HG03558 (cell line): ENCODE measurements at regions not wholly inside any gene's neighbourhood (a gene's known extent, or its start where the extent isn't known, plus 50 kb on each side); places are given as distances from the start of the nearest gene placed in this dataset.

ENCODE experiments used
- ATAC-seq: cut with Tn5 transposase; IDR thresholded peaks from one replicate; pipeline ENCODE4 v1.9.1; 2021; ENCODE audit warnings: moderate number of reproducible peaks; ENCODE audit not compliant: unreplicated experiment; ENCODE audit errors: extremely low read depth

DNA sequence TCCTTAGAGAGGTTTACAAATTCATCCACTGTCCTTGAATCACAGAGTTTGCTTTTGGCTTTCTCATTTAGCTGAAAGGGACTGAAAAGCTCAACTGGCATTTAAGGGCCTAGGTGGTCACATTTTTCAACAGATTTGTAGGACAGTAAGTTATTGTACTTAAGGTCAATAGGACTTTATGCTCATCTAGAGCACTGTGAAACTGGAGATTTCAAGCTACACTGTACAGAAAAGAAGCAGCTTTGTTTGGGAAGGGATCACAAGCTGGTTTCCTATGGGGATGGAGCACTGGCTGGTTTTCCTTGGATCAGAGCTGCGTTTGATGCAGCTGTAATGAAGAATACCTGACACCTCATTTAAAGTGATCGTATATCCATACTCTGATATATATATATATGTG, 482.7 kb downstream of the FBXO15 start:
- no peak for ATAC-seq

- no peak for ATAC-seq
Observed at GRCh38 chr18:73663581-73663980, 484.1 kb downstream of the FBXO15 start.

DNA sequence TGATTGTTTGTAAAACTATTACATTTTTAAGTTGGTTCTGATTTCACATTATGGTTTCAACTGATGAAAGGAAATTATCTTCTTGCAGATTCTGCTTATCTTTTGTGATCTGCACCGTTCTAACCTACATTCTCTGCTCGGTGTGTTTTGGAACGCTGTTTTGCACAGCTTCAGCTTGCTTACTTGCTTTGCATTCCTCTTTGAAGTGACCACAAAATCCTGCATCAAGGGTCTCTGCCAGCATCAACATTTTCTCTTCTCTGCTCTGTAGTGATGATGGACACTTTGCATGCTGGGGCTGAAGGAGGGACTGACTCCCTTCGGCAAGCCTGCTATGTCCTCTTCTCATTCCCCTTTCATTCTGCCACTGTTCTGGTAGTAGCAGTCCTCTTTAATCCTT, 485.2 kb downstream of the FBXO15 start:
- no peak for ATAC-seq

DNA sequence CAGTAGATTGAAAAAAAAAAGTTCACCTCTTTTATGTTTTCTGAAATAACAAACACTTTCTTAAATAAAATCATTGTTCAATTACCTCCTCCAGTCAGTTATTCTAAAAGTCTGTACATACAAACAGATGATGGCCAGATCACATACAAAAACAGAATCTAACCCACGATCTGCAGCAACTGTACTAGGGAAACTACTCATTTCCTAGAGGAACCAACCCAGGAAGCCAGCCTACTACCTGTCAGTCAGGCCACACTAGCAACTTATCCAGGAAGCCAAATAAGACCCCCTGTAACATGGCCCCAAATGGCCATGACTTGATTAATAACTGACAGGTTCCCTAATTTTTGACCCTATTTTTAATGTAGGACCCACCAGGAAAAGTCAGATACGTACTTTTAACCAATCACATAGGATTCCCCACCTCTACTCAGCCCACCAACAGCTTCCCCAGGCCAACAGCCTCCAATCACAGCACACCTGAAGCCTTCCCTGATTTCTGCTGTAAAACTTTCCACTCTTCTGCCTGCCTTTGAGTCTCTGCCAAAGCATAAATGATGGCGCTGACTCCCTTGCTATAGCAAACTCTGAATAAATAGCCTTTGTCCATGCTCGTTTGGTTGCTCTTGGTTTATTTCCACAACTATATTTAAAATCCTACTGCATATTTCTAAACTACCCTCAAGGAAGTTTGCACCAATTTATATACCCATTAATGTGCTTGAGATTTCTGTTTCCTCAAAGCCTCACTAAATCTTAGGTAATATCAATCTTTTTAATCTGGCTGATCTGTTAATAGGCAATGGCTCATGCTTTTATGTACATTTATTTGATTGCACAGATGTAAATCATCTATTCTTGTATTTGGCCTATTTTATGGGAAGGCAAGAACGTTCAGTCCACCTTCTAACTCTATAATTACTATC, 486.4 kb downstream of the FBXO15 start:
- ATAC-seq, result no peak

DNA sequence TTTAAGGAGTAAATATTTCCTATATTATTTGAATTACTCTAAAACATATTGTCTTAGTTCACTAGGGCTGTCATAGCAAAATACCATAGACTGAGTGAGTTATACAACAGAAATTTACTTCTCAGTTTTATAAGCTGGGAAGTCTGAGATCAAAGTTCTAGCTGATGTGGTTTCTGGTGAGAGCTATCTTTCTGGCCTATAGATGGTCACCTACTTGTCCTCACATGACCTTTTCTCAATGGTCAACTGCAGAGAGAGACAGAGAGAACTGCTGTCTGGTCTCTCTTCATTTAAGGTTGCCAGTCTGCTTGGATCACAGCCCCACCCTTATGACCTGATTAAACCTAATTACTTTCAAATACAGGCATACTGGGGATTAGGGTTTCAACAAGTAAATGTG, 490.9 kb downstream of the FBXO15 start:
- no peak for ATAC-seq

- ATAC-seq, result no peak
Observed at GRCh38 chr18:73653827-73654226, 493.8 kb downstream of the FBXO15 start.

- no peak for ATAC-seq
Observed at GRCh38 chr18:73653251-73653650, 494.4 kb downstream of the FBXO15 start.

DNA sequence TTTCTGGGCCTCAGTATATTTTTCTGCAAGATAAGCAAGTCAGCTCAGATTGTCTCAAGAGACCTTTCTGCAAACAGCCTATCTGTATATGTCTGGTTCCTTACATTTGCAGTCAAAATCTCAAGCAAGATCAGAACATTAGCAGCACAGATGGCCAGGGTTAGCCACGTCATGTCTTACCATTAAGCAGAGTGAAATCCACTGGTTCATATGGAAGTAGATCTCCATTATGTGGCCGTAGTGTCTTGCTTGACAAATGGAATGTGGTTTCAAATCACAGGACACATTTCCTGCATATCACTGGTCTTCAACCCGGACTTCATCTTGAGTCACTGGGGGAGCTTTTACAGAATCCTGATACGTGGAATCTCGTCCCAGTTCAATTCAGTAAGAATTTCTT, 500.2 kb downstream of the FBXO15 start:
- no peak for ATAC-seq

- no peak for ATAC-seq
Observed at GRCh38 chr18:73646772-73647171, 500.9 kb downstream of the FBXO15 start.

- no peak for ATAC-seq
Observed at GRCh38 chr18:73646196-73646595, 501.4 kb downstream of the FBXO15 start.

- ATAC-seq, result no peak
Observed at GRCh38 chr18:73645160-73645715, 502.4 kb downstream of the FBXO15 start.

DNA sequence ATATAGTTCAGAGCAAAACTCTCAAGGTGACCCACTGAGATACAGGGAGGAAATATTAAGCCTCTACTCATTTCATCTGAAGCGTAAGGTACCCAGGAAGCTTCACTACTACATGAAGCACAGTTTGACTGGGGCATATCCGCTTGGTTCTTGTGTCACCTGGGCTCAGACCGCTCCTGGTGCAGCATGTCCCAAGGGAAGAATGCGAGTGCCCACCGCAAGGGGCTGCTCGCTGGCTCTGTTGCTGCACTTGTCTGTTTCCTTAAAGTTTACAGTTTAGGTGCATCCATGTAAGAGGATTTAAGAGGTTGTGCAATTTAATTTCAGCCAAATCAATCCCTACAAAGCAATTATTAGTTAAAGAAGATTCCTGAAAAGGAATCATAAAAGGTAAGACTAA, 507.8 kb downstream of the FBXO15 start:
- no peak for ATAC-seq

- no peak for ATAC-seq
Observed at GRCh38 chr18:73638709-73639108, 508.9 kb downstream of the FBXO15 start.

DNA sequence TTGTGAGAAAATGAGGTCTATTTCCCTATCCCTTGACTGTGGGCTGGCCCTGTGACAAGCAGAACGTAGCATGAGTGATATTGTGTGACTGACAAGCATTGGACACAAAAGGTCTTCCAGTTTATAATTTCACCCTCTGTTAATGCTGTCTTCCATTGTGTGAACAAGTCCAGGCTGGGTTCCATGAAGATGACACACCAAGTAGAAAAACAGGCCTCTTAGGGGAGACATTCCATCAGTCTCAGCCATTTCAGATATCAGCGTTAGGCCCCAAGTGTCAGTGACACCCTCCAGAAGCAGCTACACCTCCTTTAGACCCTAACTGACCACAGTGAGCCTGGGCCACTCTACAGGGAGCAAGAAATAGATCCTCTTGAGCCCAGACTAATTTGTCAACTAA, 511.3 kb downstream of the FBXO15 start:
- no peak for ATAC-seq

GRCh38 chr18:73626859-73627258, 520.8 kb downstream of the FBXO15 start:
- ATAC-seq, result no peak

GRCh38 chr18:73626221-73626620, 521.4 kb downstream of the FBXO15 start:
- no peak for ATAC-seq

GRCh38 chr18:73621091-73621490, 526.5 kb downstream of the FBXO15 start:
- ATAC-seq, result no peak

DNA sequence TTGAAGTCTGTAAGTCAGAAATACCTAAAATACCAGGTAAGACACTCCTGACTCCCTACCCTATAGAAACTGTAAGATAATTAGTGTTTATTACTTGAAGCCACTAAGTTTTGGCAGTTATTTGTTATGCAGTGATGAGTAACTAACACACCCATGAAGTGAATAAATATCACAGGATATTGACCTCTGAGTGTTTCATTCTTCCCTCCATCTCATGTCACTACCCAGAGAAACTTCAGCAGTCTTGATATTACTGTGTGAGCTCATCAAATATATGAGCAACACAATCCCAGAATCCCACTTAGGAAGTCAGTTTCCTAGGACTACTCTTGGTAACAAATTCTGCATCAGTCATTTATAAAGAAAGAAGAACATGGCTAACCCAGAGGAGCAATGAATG, 529.7 kb downstream of the FBXO15 start:
- ATAC-seq, result no peak

DNA sequence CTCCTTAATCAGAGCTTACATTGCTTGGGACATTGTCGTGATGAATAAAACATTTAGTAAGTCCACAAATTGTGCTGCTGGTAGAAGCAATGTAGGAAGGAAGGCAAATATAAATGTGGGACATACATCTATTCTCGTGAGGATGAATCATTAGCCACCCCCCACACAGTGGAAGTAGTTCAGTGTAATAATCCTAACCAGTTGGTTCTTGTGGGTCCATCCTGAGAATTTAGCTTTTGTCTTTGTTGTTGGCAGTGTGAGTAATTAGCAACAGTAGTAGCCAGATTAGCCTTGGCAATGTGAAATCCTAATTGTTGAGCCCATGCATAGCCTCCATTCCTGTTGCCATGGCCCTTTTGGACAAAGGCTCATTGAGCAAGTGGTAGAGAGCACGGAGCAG, 532.1 kb downstream of the FBXO15 start:
- no peak for ATAC-seq

DNA sequence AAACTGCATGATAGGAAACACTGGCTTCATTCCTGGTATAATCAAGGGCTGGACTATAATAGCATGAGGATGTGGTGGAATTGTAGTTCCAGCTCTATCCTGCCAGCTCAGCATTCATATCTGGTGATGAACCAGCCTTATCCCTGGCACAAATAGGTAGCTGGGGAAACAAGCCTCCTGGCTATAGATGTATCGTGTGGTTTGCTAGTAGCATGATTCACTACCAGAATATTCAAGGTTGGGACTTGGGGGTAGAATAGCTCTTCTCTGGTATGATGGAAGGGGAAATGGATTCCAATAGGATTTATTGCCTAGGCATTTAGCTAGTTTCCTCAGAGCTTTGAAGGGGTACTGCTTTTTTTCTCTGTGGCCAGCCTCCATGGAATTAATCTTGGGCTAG, 532.8 kb downstream of the FBXO15 start:
- ATAC-seq, result no peak

DNA sequence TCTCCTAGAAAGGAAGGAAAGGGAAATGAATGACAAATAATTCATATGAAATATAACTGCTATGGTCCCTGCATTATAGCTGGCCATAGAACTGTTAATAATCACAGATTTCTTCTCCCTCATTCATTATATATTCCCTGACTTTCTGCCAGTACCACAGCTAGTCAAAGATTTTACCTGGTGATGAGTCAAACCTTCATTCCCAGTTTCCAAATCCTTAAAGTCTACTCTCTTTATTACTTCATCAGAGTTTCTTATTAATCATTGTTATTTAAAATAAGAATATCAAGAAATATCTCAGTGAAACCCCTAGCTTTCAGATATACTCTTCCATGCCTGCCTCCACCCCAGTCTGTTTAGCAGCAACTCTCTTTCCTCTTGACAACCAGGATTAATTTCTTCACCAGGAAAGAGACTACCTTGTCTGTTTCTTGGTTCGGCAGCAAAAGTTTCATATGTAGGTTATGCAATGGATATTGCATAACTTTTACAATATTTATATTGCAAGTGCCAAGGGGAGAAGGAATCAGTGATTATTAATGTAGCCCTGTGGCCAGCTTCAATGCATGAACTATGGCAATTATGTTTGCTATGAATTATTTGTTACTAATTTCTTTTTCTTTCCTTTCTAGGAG, 533.8 kb downstream of the FBXO15 start:
- ATAC-seq, result no peak
